Choroid plexus epithelial cell (primary cell): ENCODE measurements at regions not wholly inside any gene's neighbourhood (a gene's known extent, or its start where the extent isn't known, plus 50 kb on each side); places are given as distances from the start of the nearest gene placed in this dataset.

Experiments used
- DNase-seq: peaks from one replicate; pipeline ENCODE4 v3.0.0-alpha.2; 2010; ENCODE audit warnings: low read depth
- H3K4me3 ChIP-seq: 2 replicates; pipeline ENCODE4 v1.5.1; 2011; ENCODE audit warnings: low read depth, mild to moderate bottlenecking, control low read depth, low read length, moderate library complexity
- TF ChIP-seq, protein P1 (sequence below): conservative IDR thresholded peaks from 2 replicates; pipeline ENCODE4 v1.5.1; 2011; ENCODE audit warnings: low read depth, mild to moderate bottlenecking, control low read depth, inconsistent platforms, low read length, moderate library complexity

- no peak overlapping the region for H3K4me3 ChIP-seq
- TF ChIP-seq, protein P1, sequence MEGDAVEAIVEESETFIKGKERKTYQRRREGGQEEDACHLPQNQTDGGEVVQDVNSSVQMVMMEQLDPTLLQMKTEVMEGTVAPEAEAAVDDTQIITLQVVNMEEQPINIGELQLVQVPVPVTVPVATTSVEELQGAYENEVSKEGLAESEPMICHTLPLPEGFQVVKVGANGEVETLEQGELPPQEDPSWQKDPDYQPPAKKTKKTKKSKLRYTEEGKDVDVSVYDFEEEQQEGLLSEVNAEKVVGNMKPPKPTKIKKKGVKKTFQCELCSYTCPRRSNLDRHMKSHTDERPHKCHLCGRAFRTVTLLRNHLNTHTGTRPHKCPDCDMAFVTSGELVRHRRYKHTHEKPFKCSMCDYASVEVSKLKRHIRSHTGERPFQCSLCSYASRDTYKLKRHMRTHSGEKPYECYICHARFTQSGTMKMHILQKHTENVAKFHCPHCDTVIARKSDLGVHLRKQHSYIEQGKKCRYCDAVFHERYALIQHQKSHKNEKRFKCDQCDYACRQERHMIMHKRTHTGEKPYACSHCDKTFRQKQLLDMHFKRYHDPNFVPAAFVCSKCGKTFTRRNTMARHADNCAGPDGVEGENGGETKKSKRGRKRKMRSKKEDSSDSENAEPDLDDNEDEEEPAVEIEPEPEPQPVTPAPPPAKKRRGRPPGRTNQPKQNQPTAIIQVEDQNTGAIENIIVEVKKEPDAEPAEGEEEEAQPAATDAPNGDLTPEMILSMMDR = no peak
- no peak for DNase-seq
Observed at GRCh38 chr9:698954-699353, 142.5 kb upstream of the DMRT1 start.

GRCh38 chr9:699396-699795, 142.1 kb upstream of the DMRT1 start:
- DNase-seq = no peak
- TF ChIP-seq, protein P1 = no peak
- H3K4me3 ChIP-seq = no peak overlapping the region

- no peak for DNase-seq
- no peak overlapping the region for H3K4me3 ChIP-seq
- TF ChIP-seq, protein P1 = no peak
Observed at GRCh38 chr9:700365-701282, 140.9 kb upstream of the DMRT1 start.

- DNase-seq = no peak
- H3K4me3 ChIP-seq = no peak overlapping the region
- TF ChIP-seq, protein P1 = no peak
Observed at GRCh38 chr9:703392-703791, 138.1 kb upstream of the DMRT1 start.

DNA sequence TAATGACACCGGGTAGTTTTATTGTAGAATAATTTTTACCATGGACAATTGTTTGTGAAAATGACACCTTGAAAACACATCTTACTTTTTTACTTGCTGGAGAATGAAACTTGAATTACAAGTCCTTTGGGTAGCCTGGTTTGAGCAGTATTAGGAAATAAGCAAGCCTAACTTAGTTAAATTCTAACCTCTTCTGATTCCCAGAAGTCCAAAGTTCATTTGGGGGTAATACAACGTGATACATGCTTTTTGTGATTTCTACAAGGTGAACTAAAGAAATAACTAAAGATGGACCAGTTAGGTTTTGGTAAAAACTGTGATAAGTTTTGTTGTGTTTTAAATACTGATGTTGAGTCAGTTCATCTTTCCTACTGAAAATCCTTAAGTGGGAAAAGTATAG, 135.4 kb upstream of the DMRT1 start:
- TF ChIP-seq, protein P1 = no peak
- no peak for DNase-seq
- H3K4me3 ChIP-seq = no peak overlapping the region

DNA sequence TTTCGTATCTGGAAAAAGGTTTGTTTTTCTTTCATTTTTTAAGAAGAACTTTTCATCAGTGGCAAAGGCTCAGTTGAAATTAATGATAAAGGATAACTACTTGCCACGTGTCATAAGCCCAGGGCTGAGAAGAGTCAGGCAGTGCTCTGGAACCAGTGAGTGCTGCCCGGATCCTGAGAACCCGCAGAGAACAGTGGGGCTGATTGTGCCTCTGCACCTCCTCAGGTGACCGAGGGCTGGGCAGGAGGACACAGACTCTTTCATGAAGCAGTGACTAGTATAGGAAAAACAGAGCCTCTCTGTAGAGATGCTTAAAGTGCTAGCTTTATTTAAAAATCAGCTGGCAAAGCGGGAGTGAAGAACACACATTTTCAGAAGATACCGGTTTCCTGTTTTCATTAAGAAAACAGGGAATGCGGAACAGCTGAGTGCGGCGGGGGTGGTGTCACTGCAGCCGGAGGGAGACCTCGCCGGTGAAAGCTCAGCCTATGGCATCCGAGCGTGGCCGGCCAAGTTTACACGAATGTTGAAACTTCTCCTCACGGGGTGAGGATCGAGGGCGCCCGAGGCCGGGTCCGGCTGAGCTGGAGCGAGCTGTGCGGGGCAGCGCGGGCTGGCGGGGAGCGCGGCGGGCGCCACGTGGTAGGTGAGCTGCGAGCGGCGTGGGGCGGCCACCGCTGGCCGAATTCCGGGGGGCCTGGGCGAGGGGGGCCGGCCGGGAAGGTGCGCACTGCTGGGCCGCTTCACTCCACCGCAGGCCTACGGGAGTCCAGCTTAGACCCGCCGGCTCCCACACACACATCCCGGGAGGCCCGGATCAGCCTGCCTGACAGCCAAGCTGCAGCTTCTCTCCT, 134.7 kb upstream of the DMRT1 start:
- peak; percentile 76 for DNase-seq
- TF ChIP-seq, protein P1 = no peak
- peak overlapping the region; percentile 57 for H3K4me3 ChIP-seq
